Tibial nerve (tissue), 4 donors: ENCODE measurements at regions not wholly inside any gene's neighbourhood (a gene's known extent, or its start where the extent isn't known, plus 50 kb on each side); places are given as distances from the start of the nearest gene placed in this dataset.

Experiments used
- CTCF ChIP-seq, 5 experiments: fragments of 200-600 bp in 3 of 5; fragments of 450-650 bp in 2 of 5; sonication (generic) in 3 of 5; IDR thresholded peaks; one replicate each; pipeline ENCODE4 v1.5.1; 2016 to 2019; ENCODE audit warnings: antibody characterized with exemption in 5 of 5, mild to moderate bottlenecking in 3 of 5, moderate library complexity in 2 of 5
- EP300 ChIP-seq, 2 donors: sonication (generic); formaldehyde crosslinking; IDR thresholded peaks; one replicate each; pipeline ENCODE4 v1.6.1; 2017; ENCODE audit warnings: antibody characterized with exemption in 2 of 2, mild to moderate bottlenecking in 1 of 2
- POLR2A ChIP-seq, 2 donors: fragments of 450-650 bp; IDR thresholded peaks; one replicate each; pipeline ENCODE4 v1.6.1; 2017; ENCODE audit warnings: antibody characterized with exemption in 2 of 2, mild to moderate bottlenecking in 2 of 2, moderate library complexity in 2 of 2

GRCh38 chr6:145475794-145476396 lies 259.4 kb downstream of the EPM2A start:
- TF ChIP-seq CTCF (IDR thresholded peaks at IDR 0.05) (no peak), POLR2A (IDR thresholded peaks at IDR 0.05) (no peak), EP300 (IDR thresholded peaks at IDR 0.05) (no peak)
